Stimulated activated CD8-positive, alpha-beta memory T cell treated with anti-CD3 and anti-CD28 coated beads, Interleukin-15, amount 100 ng/mL, for 48 hours (primary cell): ENCODE measurements at regions not wholly inside any gene's neighbourhood (a gene's known extent, or its start where the extent isn't known, plus 50 kb on each side); places are given as distances from the start of the nearest gene placed in this dataset.

Experiments
- DNase-seq, 2 donors: peaks; one replicate each; pipeline ENCODE4 v3.0.0-alpha.2; 2020; ENCODE audit warnings: low read depth in 2 of 2

DNA sequence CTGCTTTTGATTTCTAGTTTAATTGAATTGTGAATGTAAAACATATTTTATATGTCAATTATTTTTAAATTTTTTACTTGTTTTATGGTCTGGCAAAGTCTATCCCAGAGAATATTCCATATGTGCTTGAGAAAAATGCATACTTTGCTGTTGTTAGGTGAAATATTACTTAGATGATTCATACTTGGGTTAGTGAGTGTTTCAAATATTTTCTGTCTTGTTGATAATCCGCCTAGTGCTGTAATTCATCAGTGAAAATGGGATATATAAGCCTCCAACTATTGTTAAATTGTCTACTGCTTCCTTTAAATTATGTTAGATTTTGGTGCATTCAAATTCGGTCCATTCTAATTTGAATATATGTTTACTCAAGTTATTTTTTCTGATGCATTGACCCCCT, 395.5 kb downstream of the LRFN5 start:
- DNase-seq: no peak

GRCh38 chr14:42001431-42001830, 394.8 kb downstream of the LRFN5 start:
- DNase-seq: no peak

DNA sequence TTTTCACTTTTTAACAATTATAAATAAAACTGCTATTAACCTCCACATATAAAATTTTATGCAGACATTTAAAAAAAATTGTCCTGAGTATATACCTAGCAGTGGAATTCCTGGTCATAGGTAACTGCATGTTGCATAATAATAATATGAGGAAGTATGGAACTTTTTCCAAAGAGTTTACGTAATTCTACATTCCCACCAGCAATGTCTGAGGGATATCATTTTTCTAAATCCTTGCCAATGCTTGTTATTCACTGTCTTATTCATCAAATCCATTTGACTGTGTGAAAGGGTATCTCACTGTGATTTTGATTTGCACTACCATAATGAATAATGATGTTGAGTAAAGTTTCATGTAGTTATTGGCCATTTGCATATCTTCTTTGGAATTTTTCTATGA, 393.8 kb downstream of the LRFN5 start:
- no peak for DNase-seq

DNA sequence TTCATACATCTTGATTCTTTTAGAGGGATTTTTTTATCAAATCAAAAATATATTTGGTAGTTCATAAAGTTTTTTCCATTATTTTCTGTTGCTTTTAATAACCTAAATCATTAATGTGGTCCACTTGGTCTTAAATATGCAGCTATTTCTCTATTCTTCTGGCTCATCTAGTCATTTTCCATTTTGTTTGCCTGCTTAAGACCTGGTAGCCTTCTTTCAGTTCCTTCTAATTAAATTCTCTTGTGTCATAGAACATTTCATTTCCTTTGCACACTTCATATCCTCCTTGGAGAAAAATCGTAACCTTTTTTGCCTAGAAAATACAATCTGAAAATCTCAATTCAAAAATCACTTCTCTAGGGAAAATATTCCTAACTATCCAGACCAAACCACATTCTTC, 387.0 kb downstream of the LRFN5 start:
- no peak for DNase-seq

- no peak for DNase-seq
Measured at GRCh38 chr14:41986700-41987099, 380.0 kb downstream of the LRFN5 start.

- no peak for DNase-seq
Measured at GRCh38 chr14:41986083-41986645, 379.5 kb downstream of the LRFN5 start.

GRCh38 chr14:41973178-41973577, 366.5 kb downstream of the LRFN5 start:
- DNase-seq: no peak

GRCh38 chr14:41972531-41972930, 365.9 kb downstream of the LRFN5 start:
- DNase-seq: no peak

- no peak for DNase-seq
Measured at GRCh38 chr14:41960281-41960680, 353.6 kb downstream of the LRFN5 start.

DNA sequence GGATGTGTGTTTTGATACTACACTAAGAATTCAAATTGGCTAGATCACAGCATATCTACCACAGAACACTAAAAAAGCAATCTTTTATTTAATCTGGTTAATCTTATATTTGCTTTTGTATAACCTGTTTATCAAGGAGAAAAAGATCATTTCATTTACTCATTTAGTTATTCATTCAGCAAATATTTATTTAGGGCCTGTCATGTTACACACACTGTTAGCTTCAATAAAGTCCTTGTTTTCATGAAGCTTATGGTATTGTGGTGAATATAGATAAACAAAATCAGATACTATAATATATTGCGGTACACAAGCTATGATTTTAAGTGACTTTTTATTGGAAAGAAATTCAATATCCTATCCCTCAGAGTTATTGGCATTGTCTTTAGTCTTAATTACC, 350.8 kb downstream of the LRFN5 start:
- DNase-seq: no peak
